ENCODE measurements at regions not wholly inside any gene's neighbourhood (a gene's known extent, or its start where the extent isn't known, plus 50 kb on each side); places are given as distances from the start of the nearest gene placed in this dataset.

GRCh38 chr2:5473635-5474034, 218.5 kb upstream of the SOX11 start:
- H3K4me3 ChIP-seq, result no peak overlapping the region
- no peak for ATAC-seq
- intact Hi-C loops (cut with DNase I, micrococcal nuclease), result no loop called here
- H3K4me1 ChIP-seq (ENCODE audit: low read depth), result no peaks in the 10 kb centered on the region
- no peaks in the 10 kb centered on the region for H3K36me3 ChIP-seq (ENCODE audit: low read depth)
- no peak for DNase-seq
- TF ChIP-seq CTCF (IDR thresholded peaks at IDR 0.05), result no peak
- H3K9me3 ChIP-seq, result peaks cover 15% of the 10 kb centered on the region

- no peak for TF ChIP-seq CTCF (IDR thresholded peaks at IDR 0.05)
- Histone ChIP-seq H3K4me1 (ENCODE audit: low read depth) (no peaks in the 10 kb centered on the region), H3K4me3 (no peak overlapping the region), H3K36me3 (ENCODE audit: low read depth) (no peaks in the 10 kb centered on the region), H3K9me3 (peaks cover 15% of the 10 kb centered on the region)
- intact Hi-C loops (cut with DNase I, micrococcal nuclease), result no loop called here
- DNase-seq (no peak), ATAC-seq (no peak)
These were observed 217.5 kb upstream of the SOX11 start for GRCh38 chr2:5474716-5475115.

GRCh38 chr2:5479265-5479928, 212.8 kb upstream of the SOX11 start:
- ATAC-seq (no peak), DNase-seq (no peak)
- Histone ChIP-seq H3K36me3 (ENCODE audit: low read depth) (no peaks in the 10 kb centered on the region), H3K9me3 (peaks cover 28% of the 10 kb centered on the region), H3K4me3 (no peak overlapping the region), H3K4me1 (ENCODE audit: low read depth) (no peaks in the 10 kb centered on the region)
- no peak for TF ChIP-seq CTCF (IDR thresholded peaks at IDR 0.05)
- intact Hi-C loops (cut with DNase I, micrococcal nuclease), result no loop called here

GRCh38 chr2:5482929-5483331, 209.3 kb upstream of the SOX11 start:
- Histone ChIP-seq H3K9me3 (peaks cover 26% of the 10 kb centered on the region), H3K4me1 (ENCODE audit: low read depth) (no peaks in the 10 kb centered on the region), H3K4me3 (no peak overlapping the region), H3K36me3 (ENCODE audit: low read depth) (no peaks in the 10 kb centered on the region)
- TF ChIP-seq CTCF (IDR thresholded peaks at IDR 0.05), result no peak
- DNase-seq, result no peak
- no peak for ATAC-seq
- intact Hi-C loops (cut with DNase I, micrococcal nuclease), result no loop called here

GRCh38 chr2:5484868-5485267, 207.3 kb upstream of the SOX11 start:
- Histone ChIP-seq H3K36me3 (ENCODE audit: low read depth) (no peaks in the 10 kb centered on the region), H3K4me3 (no peak overlapping the region), H3K9me3 (peaks cover 26% of the 10 kb centered on the region), H3K4me1 (ENCODE audit: low read depth) (no peaks in the 10 kb centered on the region)
- ATAC-seq (no peak), DNase-seq (no peak)
- TF ChIP-seq CTCF (IDR thresholded peaks at IDR 0.05), result no peak
- intact Hi-C loops (cut with DNase I, micrococcal nuclease), result no loop called here

- no peaks in the 10 kb centered on the region for H3K36me3 ChIP-seq (ENCODE audit: low read depth)
- ATAC-seq, result no peak
- no peak for TF ChIP-seq CTCF (IDR thresholded peaks at IDR 0.05)
- DNase-seq, result no peak
- intact Hi-C loops (cut with DNase I, micrococcal nuclease), result no loop called here
- peaks cover 14% of the 10 kb centered on the region for H3K9me3 ChIP-seq
- H3K4me1 ChIP-seq (ENCODE audit: low read depth), result no peaks in the 10 kb centered on the region
- H3K4me3 ChIP-seq, result no peak overlapping the region
These were observed 200.7 kb upstream of the SOX11 start for GRCh38 chr2:5491523-5491922.
